CD14-positive monocyte (primary cell): ENCODE measurements at regions not wholly inside any gene's neighbourhood (a gene's known extent, or its start where the extent isn't known, plus 50 kb on each side); places are given as distances from the start of the nearest gene placed in this dataset.

Experiments used
- DNase-seq, 3 donors: peaks; one replicate each; pipeline ENCODE4 v3.0.0-alpha.2; 2011 to 2022
- H2AFZ ChIP-seq: 2 replicates; pipeline ENCODE4 v1.6.0; 2012; ENCODE audit warnings: mild to moderate bottlenecking, low read depth, low read length, inconsistent platforms; ENCODE audit not compliant: insufficient read depth, poor library complexity, severe bottlenecking
- H3K27ac ChIP-seq, 2 donors: 1 replicate in 1 of 2; 2 replicates in 1 of 2; pipeline ENCODE4 v1.5.1; 2012 to 2013; ENCODE audit warnings: low read length in 2 of 2, control low read depth in 1 of 2, inconsistent platforms in 1 of 2, low read depth in 1 of 2, mild to moderate bottlenecking in 1 of 2
- H3K27me3 ChIP-seq, 2 donors: one replicate each; pipeline versions ENCODE4 v1.6.0 to v1.6.1; 2011 to 2013; ENCODE audit warnings: low read length in 2 of 2; ENCODE audit not compliant: control insufficient read depth in 2 of 2, insufficient read depth in 2 of 2
- H3K36me3 ChIP-seq, 2 donors: replicated peaks in 1 of 2; 1 replicate in 1 of 2; 2 replicates in 1 of 2; pipeline versions ENCODE4 v1.5.1 to v1.6.1; 2012 to 2013; ENCODE audit warnings: low read length in 2 of 2, control low read depth in 1 of 2, inconsistent platforms in 1 of 2, mild to moderate bottlenecking in 1 of 2; ENCODE audit not compliant: insufficient read depth in 2 of 2, control insufficient read depth in 1 of 2
- H3K4me1 ChIP-seq, 2 donors: 1 replicate in 1 of 2; 2 replicates in 1 of 2; pipeline versions ENCODE4 v1.5.1 to v1.6.1; 2012 to 2013; ENCODE audit warnings: low read length in 2 of 2, control low read depth in 1 of 2, inconsistent platforms in 1 of 2, mild to moderate bottlenecking in 1 of 2, moderate library complexity in 1 of 2; ENCODE audit not compliant: insufficient read depth in 2 of 2, control insufficient read depth in 1 of 2
- H3K4me2 ChIP-seq: replicated peaks from 2 replicates; pipeline ENCODE3; 2012; ENCODE audit warnings: low read length, moderate library complexity, mild to moderate bottlenecking; ENCODE audit not compliant: poor library complexity, severe bottlenecking; ENCODE audit errors: extremely low read depth
- H3K4me3 ChIP-seq, 3 experiments: fragments of 200-600 bp in 1 of 3; sonication (generic) in 1 of 3; replicated peaks in 1 of 3; 1 replicate in 2 of 3; 2 replicates in 1 of 3; pipeline ENCODE4 v1.5.1; 2011 to 2013; ENCODE audit warnings: low read length in 3 of 3, mild to moderate bottlenecking in 3 of 3, control low read depth in 2 of 3, low read depth in 2 of 3, inconsistent platforms in 1 of 3, moderate library complexity in 1 of 3
- H3K79me2 ChIP-seq: 2 replicates; pipeline ENCODE4 v1.6.0; 2012; ENCODE audit warnings: mild to moderate bottlenecking, control low read depth, inconsistent platforms, low read length, moderate library complexity; ENCODE audit not compliant: insufficient read depth
- H3K9ac ChIP-seq: 2 replicates; pipeline ENCODE4 v1.6.0; 2017; ENCODE audit warnings: low read length, mild to moderate bottlenecking; ENCODE audit not compliant: insufficient read depth, poor library complexity, severe bottlenecking
- H3K9me3 ChIP-seq, 2 donors: replicated peaks in 1 of 2; 1 replicate in 1 of 2; 2 replicates in 1 of 2; pipeline versions ENCODE4 v1.5.1 to v1.6.1; 2012 to 2013; ENCODE audit warnings: low read length in 2 of 2, control low read depth in 1 of 2; ENCODE audit not compliant: control insufficient read depth in 1 of 2, insufficient read depth in 1 of 2
- H4K20me1 ChIP-seq: 2 replicates; pipeline ENCODE4 v1.6.0; 2012; ENCODE audit warnings: mild to moderate bottlenecking, low read length, control low read depth, moderate library complexity; ENCODE audit not compliant: insufficient read depth
- H3K27ac Mint-ChIP-seq, 7 donors: one replicate each; pipeline ENCODE4 v1.8.0; 2020; ENCODE audit warnings: mild to moderate bottlenecking in 7 of 7, mixed read lengths in 7 of 7, moderate library complexity in 6 of 7, inconsistent platforms in 2 of 7
- H3K27me3 Mint-ChIP-seq, 3 donors: one replicate each; pipeline ENCODE4 v1.8.0; 2021 to 2022; ENCODE audit warnings: low read depth in 3 of 3, mild to moderate bottlenecking in 3 of 3, mixed read lengths in 3 of 3, moderate library complexity in 3 of 3, inconsistent platforms in 1 of 3
- H3K36me3 Mint-ChIP-seq, 2 donors: one replicate each; pipeline ENCODE4 v1.8.0; 2020; ENCODE audit warnings: mixed read lengths in 2 of 2, inconsistent platforms in 1 of 2, mild to moderate bottlenecking in 1 of 2
- H3K4me1 Mint-ChIP-seq: one replicate; pipeline ENCODE4 v1.8.0; 2020; ENCODE audit warnings: mild to moderate bottlenecking, mixed read lengths
- H3K4me3 Mint-ChIP-seq, 2 donors: one replicate each; pipeline ENCODE4 v1.8.0; 2020; ENCODE audit warnings: mild to moderate bottlenecking in 2 of 2, mixed read lengths in 2 of 2, moderate library complexity in 1 of 2
- H3K9me3 Mint-ChIP-seq, 7 donors: one replicate each; pipeline ENCODE4 v1.8.0; 2020 to 2022; ENCODE audit warnings: mixed read lengths in 7 of 7, mild to moderate bottlenecking in 6 of 7, moderate library complexity in 6 of 7, inconsistent platforms in 2 of 7
- CTCF ChIP-seq: fragments of 200-600 bp; IDR thresholded peaks from one replicate; pipeline ENCODE4 v1.8.0; 2022; ENCODE audit warnings: antibody characterized with exemption, mild to moderate bottlenecking
- WGBS: methylation state at CpG from one replicate; pipeline ENCODE4 v1.1.5; 2013; ENCODE audit warnings: missing lambda C conversion rate; ENCODE audit not compliant: insufficient coverage; 5-methylcytosine and 5-hydroxymethylcytosine counted together
- intact Hi-C, 2 donors: fragments of 100-400 bp; cut with micrococcal nuclease; formaldehyde crosslinking; loops; one replicate each; pipeline versions ENCODE4 v1.15.0 to v1.15.1; 2023

DNA sequence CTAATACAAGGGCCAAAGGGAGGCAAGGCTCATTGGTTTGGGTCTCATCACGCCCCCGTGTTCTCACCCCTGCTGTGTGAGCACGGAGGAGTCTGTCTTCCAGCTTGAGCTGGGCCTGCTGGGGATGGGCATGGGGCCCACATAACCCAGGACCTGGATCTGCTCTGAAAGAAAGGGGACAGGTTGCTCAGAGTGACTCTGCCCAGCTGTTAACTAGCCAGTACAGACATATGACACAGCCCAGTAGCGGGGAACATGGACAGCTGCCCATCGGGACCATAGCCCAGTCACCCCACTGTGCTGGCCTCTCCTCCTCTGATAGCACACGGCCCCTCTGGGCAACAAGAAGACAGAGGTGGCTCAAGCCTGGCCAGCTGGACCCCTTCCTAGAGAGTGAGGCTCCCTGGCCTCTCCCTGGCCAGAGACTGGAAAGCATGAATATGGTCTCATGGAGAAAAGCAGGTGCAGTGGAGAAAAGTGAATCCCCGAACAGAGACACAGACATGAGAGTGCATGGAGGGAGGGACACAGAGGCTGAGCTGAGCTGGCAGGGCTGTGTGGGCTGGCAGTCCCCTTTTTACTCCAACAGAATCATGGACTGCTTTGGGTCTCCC, 973.9 kb downstream of the BRD1 start:
- intact Hi-C loops, result no loop called here
- Histone ChIP-seq H3K9ac (no peak overlapping the region), H3K79me2 (no peaks in the 10 kb centered on the region), H3K4me1 (no peaks in the 10 kb centered on the region), H3K9me3 (peaks cover 0 to 4% of the 10 kb centered on the region in 2 donors), H3K27ac (no peak overlapping the region), H4K20me1 (no peaks in the 10 kb centered on the region), H3K27me3 (no peaks in the 10 kb centered on the region), H3K4me2 (no peak overlapping the region), H2AFZ (no peak overlapping the region), H3K4me3 (no peak overlapping the region), H3K36me3 (no peaks in the 10 kb centered on the region)
- DNase-seq, result no peak
- no peak overlapping the region for H3K4me3 Mint-ChIP-seq
- WGBS, result 95% methylated on average over 6 of the region's 7 CpGs
- H3K36me3 Mint-ChIP-seq, result no peaks in the 10 kb centered on the region
- H3K27me3 Mint-ChIP-seq, result peaks cover 1 to 7% (median 3%) of the 10 kb centered on the region in 3 donors
- TF ChIP-seq CTCF, result no peak
- no peak overlapping the region for H3K27ac Mint-ChIP-seq
- no peaks in the 10 kb centered on the region for H3K4me1 Mint-ChIP-seq
- peaks cover 4 to 13% (median 5%) of the 10 kb centered on the region in 7 donors for H3K9me3 Mint-ChIP-seq

DNA sequence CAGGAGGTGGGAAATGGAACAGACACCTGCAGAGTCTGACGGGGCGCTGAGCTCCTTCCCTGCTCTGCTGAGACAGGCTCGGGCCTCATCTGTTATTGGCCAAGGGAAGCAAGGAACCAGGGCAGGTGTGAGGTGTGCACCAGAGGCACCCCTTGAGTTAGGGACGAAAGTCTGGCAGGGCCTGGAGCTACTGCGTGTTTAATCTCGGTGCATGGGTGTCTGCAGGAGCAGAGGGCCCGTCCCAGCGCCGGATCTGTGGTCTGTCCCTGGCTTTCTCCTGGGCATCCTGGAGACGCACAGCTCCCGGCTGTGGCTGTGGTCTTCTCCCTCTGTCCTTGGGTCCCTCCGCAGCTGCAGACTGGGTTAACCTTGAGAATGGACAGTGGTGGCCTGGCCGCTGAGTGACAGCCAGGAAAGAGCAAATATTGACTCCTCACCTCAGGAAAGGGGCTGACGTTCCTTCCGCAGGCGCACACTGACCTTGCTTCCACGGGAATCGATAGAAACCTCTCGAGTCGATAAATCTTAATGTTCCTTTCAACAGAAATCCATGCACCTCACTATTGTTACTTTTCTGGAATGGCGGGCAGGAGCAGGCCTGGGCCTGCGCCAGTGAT, 975.6 kb downstream of the BRD1 start:
- H3K36me3 ChIP-seq, result no peaks in the 10 kb centered on the region
- DNase-seq, result no peak
- no peak overlapping the region for H3K27ac ChIP-seq
- Mint-ChIP-seq H3K27me3 (peaks cover 1 to 7% (median 3%) of the 10 kb centered on the region in 3 donors), H3K4me1 (no peaks in the 10 kb centered on the region), H3K9me3 (peaks cover 0 to 13% (median 1%) of the 10 kb centered on the region in 7 donors), H3K36me3 (no peaks in the 10 kb centered on the region), H3K27ac (no peak overlapping the region), H3K4me3 (no peak overlapping the region)
- intact Hi-C loops, result no loop called here
- no peak overlapping the region for H3K9ac ChIP-seq
- H3K9me3 ChIP-seq, result peaks cover 0 to 4% of the 10 kb centered on the region in 2 donors
- 96% methylated on average over 20 of the region's 22 CpGs for WGBS
- H3K4me2 ChIP-seq, result no peak overlapping the region
- H2AFZ ChIP-seq, result no peak overlapping the region
- no peak for TF ChIP-seq CTCF
- no peaks in the 10 kb centered on the region for H4K20me1 ChIP-seq
- no peaks in the 10 kb centered on the region for H3K27me3 ChIP-seq
- H3K4me3 ChIP-seq, result no peak overlapping the region
- H3K4me1 ChIP-seq, result no peaks in the 10 kb centered on the region
- no peaks in the 10 kb centered on the region for H3K79me2 ChIP-seq
